ENCODE measurements at regions not wholly inside any gene's neighbourhood (a gene's known extent, or its start where the extent isn't known, plus 50 kb on each side); places are given as distances from the start of the nearest gene placed in this dataset.

DNA sequence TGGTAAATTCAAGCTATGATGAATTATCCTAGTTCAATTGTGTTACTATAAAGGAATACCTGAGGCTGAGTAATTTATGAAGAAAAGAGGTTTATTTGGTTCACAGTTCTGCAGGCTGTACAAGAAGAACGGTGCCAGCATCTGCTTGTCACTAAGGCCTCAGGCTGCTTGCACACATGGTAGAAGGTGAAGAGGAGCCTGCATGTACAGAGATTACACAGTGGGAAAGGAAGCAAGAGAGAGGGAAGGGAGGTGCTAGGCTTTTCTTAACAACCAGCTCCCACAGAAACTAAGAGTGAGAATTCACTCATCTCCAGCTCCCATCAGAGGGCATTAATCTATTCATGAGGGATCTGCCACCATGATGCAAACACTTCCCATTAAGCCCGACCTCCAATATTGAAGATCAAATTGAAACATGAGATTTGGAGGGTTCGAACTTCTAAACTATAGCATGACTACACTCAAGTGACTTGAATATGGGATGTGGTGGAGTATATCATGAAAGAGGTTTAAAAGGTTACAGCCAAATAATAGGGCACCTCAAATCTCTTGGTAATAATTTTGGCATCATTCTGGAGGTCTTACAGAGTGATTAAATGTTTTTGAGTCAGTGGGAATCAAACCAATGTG, 58.4 kb upstream of the ETAA1 start:
- TF ChIP-seq POLR2A (IDR thresholded peaks at IDR 0.05) = no peak
- no peak for TF ChIP-seq CTCF (IDR thresholded peaks at IDR 0.05)

Measured in esophagus squamous epithelium (tissue), 4 donors.